Panc1 (cell line): ENCODE measurements at regions not wholly inside any gene's neighbourhood (a gene's known extent, or its start where the extent isn't known, plus 50 kb on each side); places are given as distances from the start of the nearest gene placed in this dataset.

Experiments
- ATAC-seq: fragments of 200-7000 bp; cut with Tn5 transposase; 2 replicates; pipeline ENCODE4 v1.9.1; 2020; ENCODE audit warnings: mild to moderate bottlenecking, moderate library complexity
- BruUV-seq: library from RNA; stranded (reverse); fragments of 400-500 nt; replicated peaks from 2 replicates; lab custom pipeline; 2021; lab: Mats Ljungman, UMichigan
- CTCF ChIA-PET: fragments of 300-600 bp; sonication (Branson Sonifier 250); formaldehyde crosslinking; loops from one replicate; lab custom pipeline; 2022; ENCODE audit warnings: antibody characterized with exemption; lab: Charles Lee
- POLR2A ChIA-PET: fragments of 300-600 bp; sonication (Branson Sonifier 250); formaldehyde crosslinking; loops from one replicate; lab custom pipeline; 2022; ENCODE audit warnings: antibody characterized with exemption; lab: Charles Lee
- DNase-seq: peaks from one replicate; pipeline ENCODE4 v3.0.0-alpha.2; 2010; ENCODE audit warnings: low read depth, low spot score
- H3K27ac ChIP-seq: 2 replicates; pipeline ENCODE4 v1.5.1; 2011; ENCODE audit warnings: mild to moderate bottlenecking, low read length, inconsistent platforms
- H3K27me3 ChIP-seq: fragments of 200-500 bp; sonication (Bioruptor generic); 2 replicates; pipeline ENCODE4 v1.6.0; 2014; ENCODE audit warnings: low read length, inconsistent platforms; ENCODE audit not compliant: control insufficient read depth, insufficient read depth
- H3K36me3 ChIP-seq: fragments of 200-500 bp; sonication (Bioruptor generic); 2 replicates; pipeline ENCODE4 v1.5.1; 2014; ENCODE audit warnings: inconsistent platforms, mild to moderate bottlenecking, low read length, moderate library complexity; ENCODE audit not compliant: control insufficient read depth, insufficient read depth
- H3K4me1 ChIP-seq: 2 replicates; pipeline ENCODE4 v1.5.1; 2011; ENCODE audit warnings: inconsistent platforms, mild to moderate bottlenecking, low read length, moderate library complexity; ENCODE audit not compliant: control insufficient read depth, insufficient read depth
- H3K4me3 ChIP-seq, 2 experiments: 2 replicates each; pipeline ENCODE4 v1.5.1; 2011 to 2012; ENCODE audit warnings: low read depth in 2 of 2, low read length in 2 of 2, mild to moderate bottlenecking in 2 of 2, inconsistent platforms in 1 of 2, moderate library complexity in 1 of 2
- H3K9me3 ChIP-seq: fragments of 200-500 bp; sonication (Bioruptor generic); 2 replicates; pipeline ENCODE4 v1.5.1; 2014; ENCODE audit warnings: low read depth, mild to moderate bottlenecking, inconsistent platforms, low read length, moderate library complexity; ENCODE audit not compliant: control insufficient read depth, insufficient read depth
- CTCF ChIP-seq: fragments of 450-650 bp; IDR thresholded peaks from 2 replicates; pipeline ENCODE4 v1.5.1; 2017; ENCODE audit warnings: mild to moderate bottlenecking
- POLR2AphosphoS5 ChIP-seq: IDR thresholded peaks from 2 replicates; pipeline ENCODE4 v1.6.1; 2012; ENCODE audit warnings: mild to moderate bottlenecking, low read depth, low read length, moderate library complexity
- REST ChIP-seq, 2 experiments: IDR thresholded peaks; 2 replicates each; pipeline ENCODE4 v1.6.1; 2011 to 2012; ENCODE audit warnings: low read depth in 2 of 2, control low read depth in 1 of 2, low read length in 1 of 2, mild to moderate bottlenecking in 1 of 2, moderate library complexity in 1 of 2; ENCODE audit not compliant: insufficient read depth in 1 of 2
- SIN3A ChIP-seq: IDR thresholded peaks from 2 replicates; pipeline ENCODE4 v1.6.1; 2012; ENCODE audit warnings: low read depth, mild to moderate bottlenecking, low read length, moderate library complexity, borderline replicate concordance; ENCODE audit not compliant: insufficient read depth
- TCF7L2 ChIP-seq: IDR thresholded peaks from 2 replicates; pipeline ENCODE4 v1.6.1; 2011; ENCODE audit warnings: mild to moderate bottlenecking, low read depth, low read length, inconsistent platforms
- in situ Hi-C: cut with HindIII; loops from 2 replicates; pipeline ENCODE4 v1.10.0; 2016; ENCODE audit warnings: low sequenced_read_pairs, low pct_unique_long_range_greater_than_20kb
- intact Hi-C: fragments of 100-400 bp; cut with micrococcal nuclease; formaldehyde crosslinking; loops from one replicate; pipeline ENCODE4 v1.10.0; 2022; ENCODE audit not compliant: unreplicated experiment

- no peaks in the 10 kb centered on the region for H3K36me3 ChIP-seq
- no peak overlapping the region for H3K4me3 ChIP-seq
- in situ Hi-C loops = no loop called here
- BruUV-seq = no TSS peak
- DNase-seq (no peak), ATAC-seq (no peak)
- no peaks in the 10 kb centered on the region; the same call in 1 of the 2 replicates for H3K27me3 ChIP-seq
- intact Hi-C loops = no loop called here
- TF ChIP-seq SIN3A (no peak), POLR2AphosphoS5 (no peak), REST (IDR thresholded peaks at IDR 0.05; ENCODE audit: insufficient read depth in 1 of 2, low read depth in 2 of 2, low read length in 1 of 2) (no peak), TCF7L2 (no peak), CTCF (no peak)
- POLR2A ChIA-PET = no interaction called here
- H3K9me3 ChIP-seq = no peaks in the 10 kb centered on the region
- no peaks in the 10 kb centered on the region for H3K4me1 ChIP-seq
- CTCF ChIA-PET = no interaction called here
- H3K27ac ChIP-seq = no peak overlapping the region
These were observed 264.6 kb downstream of the ICE1 start for GRCh38 chr5:5687113-5687512.

- H3K4me3 ChIP-seq = no peak overlapping the region
- no peak for TF ChIP-seq SIN3A
- no peak for TF ChIP-seq CTCF
- TF ChIP-seq TCF7L2 = no peak
- TF ChIP-seq REST (IDR thresholded peaks at IDR 0.05; ENCODE audit: insufficient read depth in 1 of 2, low read depth in 2 of 2, low read length in 1 of 2) = no peak
- no peak for TF ChIP-seq POLR2AphosphoS5
- POLR2A ChIA-PET = no interaction called here
- H3K27ac ChIP-seq = no peak overlapping the region
- no peaks in the 10 kb centered on the region for H3K36me3 ChIP-seq
- H3K9me3 ChIP-seq = no peaks in the 10 kb centered on the region
- no peak for DNase-seq
- CTCF ChIA-PET = no interaction called here
- H3K27me3 ChIP-seq = no peaks in the 10 kb centered on the region; the same call in 1 of the 2 replicates
- ATAC-seq = no peak
- in situ Hi-C loops (no loop called here), intact Hi-C loops (no loop called here)
- H3K4me1 ChIP-seq = no peaks in the 10 kb centered on the region
- BruUV-seq = no TSS peak
These were observed 263.9 kb downstream of the ICE1 start for GRCh38 chr5:5686356-5686755.
